Globus pallidus (tissue), 1 donor: ENCODE measurements at regions not wholly inside any gene's neighbourhood (a gene's known extent, or its start where the extent isn't known, plus 50 kb on each side); places are given as distances from the start of the nearest gene placed in this dataset.
A peak's percentile ranks its signal among the peaks of the same experiment; 100 is the strongest.
"Not testable (repeated sequence)": the region's sequence is repeated elsewhere in the genome, so short reads cannot be mapped to it uniquely, and the experiment has no call there.

Source experiments
- DNase-seq: peaks from one replicate; pipeline ENCODE4 v3.0.0-alpha.2; 2015; ENCODE audit warnings: low spot score

DNA sequence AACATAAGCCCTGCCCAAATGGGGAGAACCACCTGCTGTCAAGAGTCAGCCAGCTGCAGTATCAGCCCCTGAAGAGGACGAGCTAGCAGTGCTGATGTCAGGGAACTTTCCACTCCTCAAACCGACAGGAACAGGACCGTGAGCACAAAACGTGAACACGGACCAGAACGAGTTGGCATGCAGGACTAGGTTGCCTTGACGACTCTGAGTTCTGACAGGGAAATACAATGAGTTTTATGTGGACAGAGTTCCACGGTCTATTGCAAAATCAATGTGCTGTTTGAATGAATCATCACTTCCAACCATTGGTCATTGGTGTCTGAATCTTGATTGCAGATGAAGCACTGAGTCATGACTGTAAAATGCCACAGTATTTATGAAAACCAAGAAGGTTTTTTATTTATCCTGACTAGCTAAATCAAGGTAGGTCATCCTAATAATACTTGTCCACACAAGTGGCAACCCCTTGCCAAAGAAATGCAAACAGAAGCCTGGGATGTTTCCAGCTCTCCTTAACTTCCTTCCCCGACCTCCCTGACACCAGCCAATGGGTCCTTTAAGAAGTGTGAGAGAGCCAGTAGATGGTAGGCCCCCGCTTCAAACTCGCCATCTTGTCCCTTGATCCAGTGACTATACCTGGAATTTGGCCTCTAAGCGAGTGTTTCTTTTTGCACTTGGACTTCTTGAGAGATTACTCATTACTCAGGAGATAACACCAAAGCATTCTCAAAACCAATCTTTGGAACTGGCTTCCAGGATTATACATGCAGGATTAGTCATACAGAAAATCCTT is 119.6 kb downstream of the ASB7 start:
- DNase-seq, result no peak

DNA sequence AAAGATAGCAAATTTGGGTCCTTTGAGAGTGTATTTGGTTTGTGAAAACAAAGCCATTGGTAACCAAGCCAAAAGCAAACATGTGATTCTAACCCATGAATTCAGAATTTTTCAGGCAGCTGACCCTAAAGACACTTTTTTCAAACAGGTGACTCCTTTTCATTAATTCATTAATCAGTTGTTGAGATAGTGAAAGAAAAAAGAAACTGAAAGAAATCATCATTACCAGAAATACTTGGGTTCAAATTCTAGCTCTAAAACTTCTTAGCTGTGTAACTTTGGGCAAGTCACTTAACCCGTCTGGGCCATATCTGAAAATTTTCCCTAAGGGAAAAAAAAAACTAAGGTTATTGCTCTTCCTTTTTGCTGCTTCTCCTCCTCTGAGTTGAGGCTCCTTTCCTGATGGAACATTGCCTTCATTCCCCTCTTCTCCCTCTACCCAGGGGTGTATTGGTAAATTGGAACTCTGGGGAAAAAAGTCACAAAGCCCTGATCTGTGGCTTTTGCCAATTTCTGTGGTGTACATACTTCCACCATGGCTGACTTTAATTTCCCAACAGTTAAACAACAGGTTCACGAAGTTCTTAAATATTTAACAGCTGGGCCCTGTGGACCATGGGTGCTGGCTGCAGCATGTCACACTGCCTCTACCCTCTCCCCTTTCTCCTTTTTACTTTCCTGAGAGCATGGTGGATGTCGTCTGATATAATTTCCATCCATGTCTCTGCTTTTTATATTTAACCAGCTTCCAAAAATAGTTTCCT is 120.3 kb downstream of the ASB7 start:
- DNase-seq, result no peak

DNA sequence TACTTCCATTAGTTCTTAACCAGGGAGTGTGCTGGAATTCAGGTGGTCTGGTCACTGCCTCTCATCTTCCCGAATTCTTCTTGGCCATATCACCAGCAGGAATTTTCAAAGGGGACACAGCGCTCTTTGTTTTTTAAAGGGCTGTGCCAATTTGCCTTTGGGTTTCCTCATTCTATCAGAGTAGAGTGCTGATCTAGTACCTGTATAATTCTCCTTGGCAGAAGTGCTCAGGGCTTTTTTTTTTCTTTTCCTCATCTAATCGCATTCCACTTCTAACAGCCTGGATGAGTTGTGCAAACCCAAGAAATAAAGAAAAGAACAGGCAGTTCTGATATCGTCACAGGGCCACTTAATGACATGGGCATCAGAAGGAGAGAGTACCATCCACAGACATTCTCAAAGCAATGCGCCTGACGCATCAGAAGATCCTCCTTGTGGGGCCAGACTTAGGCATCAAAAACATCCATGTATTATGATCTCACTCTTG is 121.0 kb downstream of the ASB7 start:
- no peak for DNase-seq

DNA sequence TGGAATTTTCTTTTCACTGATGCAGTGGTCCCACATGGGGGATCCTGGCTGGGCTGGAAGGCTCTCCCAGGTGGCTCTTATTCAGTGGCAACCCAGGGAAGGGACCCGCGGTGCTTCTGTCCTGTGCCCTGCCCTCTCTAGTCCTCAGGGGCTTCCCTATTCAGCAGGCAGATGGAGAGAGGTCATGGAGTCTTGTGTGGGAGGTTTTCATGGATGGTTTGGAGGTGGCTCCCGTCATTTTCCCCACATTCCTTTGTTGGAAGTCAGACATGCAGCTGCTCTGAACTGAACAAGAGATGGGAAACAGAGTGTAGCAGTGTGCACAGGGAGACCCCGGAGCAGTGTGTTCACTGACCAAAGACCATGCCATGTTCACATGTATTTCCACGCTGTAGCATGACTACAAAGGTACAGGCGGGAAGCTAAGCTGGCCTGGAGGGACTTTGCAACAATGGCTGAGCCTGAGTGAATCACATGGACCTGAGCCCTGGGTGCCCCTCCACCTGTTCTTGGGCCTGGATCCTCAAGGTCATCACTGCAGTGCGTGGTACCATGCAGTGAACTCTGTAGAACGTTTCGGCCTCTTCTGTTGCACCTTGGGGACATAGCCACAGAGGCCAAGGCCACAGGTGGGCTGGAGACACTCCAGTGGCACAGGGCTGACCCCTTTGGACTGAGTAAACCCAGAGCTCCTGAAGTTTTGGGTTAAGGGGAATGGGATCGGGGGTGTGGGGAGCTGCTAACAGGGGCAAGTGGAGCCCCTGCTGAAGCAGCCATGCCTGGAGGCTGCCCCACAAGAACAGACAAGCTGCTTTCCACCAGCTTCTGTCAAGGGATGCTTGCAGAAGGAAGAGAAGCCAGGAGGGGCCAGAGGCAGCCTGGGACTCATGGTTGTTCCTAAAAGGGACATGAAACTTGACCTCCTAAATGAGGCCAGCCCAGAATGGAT is 123.0 kb downstream of the ASB7 start:
- DNase-seq, result no peak

DNA sequence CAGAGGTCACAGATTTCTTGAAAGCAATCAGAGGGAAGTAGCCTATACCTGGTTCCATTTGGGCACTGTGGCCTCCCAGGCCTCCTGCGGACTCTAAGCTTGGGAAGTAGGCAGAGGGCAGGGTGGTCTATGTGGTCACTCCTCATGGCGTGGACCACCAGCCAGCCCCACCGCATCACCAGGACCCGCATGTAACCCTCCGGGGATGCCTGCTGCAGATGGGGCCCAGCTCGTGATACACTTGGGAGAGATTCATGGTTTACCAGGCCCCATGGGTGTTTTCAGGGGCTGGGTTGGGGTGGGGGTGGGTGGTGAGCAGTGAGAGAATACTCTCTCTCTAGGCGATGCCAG is 123.7 kb downstream of the ASB7 start:
- DNase-seq, result no peak

DNA sequence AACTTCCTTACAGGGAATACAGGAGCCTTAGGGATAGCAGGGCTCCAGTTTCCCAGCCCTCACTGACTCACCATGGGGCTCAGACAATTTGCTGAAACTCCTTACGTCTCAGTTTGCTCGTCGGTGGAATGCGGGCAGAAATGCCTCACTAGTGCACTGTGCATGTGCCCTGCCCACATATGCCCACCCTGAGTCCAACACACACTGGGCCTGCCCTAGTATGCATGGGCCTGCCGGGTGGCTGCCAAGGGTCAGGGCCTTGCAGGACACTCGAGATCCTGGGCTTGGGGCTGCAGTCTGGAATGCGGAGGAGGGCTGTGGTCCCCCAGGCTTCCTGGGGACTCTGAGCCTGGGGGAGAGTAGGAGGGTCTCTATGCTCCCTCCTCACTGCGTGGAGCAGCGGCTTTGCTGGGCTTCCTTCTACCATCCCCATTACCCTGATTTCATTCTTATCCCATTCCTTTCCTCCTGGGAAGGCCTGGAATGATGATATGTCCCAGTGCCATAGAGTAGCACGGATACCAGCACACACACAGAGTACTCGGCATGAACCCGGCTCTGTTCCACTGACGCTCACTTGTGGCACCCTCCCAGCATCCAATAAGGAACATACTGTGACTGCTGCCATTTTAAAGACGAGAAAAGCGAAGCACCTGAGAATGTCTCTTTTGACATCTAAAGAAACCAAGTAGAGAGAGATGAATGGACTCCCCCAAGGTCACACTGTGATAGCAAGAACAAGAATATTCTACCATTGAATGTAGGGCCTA is 124.2 kb downstream of the ASB7 start:
- DNase-seq, result no peak

DNA sequence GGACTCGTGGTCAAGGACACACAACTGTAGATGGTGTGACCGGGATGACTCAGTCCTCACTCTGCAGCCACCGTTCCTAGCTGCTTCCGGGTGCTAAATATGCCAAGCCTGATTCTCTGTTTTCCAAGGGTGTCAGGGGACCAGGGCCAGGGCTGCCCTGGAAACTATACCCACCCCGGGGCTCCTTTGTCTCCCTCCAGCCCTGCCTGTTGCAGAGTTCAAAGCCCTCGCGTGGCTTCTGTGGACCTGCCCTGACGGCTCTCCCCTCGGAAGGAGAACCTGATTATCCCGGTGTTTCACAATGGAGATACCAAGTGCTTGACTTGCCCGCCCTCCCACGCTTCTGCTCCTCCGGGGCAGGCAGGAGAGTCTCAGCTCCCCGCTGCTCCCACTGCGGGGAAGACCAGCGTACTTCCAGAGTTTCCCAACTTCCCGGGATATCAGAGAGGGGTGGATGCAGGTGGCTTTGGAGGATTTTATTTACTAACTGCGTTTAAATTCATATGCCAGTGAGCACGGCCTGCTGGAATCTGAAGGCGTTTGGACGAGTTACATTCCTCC is 125.0 kb downstream of the ASB7 start:
- DNase-seq, result no peak

DNA sequence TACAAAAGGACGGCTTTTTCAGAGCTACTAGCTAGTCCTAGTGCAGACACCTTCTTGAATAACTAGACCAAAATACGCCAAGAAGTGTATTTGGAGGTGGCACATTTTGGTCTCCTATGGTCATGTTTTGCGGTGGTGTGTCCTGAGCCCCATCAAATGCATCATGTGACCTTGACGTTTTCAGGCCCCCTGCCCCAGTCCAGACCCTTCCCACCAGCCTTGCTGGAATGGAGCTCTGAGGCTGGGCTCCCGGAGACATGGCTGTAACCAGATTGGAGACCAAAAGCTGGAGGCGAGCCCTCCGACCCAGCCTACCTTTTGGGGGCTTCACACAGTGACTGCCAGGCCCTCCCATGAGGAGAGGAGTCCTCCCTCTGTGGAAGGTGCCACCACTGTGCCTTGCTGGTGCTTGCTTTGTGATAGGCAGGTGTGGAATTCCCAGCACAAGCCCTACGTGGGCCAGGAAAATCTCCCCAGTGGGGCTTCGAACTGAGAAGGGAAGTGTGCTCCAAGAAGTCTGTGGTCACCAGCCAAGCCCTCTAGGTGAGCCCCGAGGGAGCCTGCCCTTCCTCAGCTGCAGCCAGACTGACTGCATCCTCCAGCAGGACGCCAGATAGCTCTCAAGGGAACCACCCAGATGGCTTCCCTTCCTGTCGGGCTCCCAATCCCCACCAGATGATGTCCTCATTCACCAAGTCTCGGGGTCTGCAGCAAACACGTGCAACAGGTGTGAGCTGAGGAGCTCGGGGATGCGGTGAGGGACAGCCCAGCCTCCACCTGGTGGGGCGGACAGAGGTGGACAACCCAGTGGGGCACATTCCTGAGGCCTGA is 126.2 kb downstream of the ASB7 start:
- DNase-seq, result no peak

DNA sequence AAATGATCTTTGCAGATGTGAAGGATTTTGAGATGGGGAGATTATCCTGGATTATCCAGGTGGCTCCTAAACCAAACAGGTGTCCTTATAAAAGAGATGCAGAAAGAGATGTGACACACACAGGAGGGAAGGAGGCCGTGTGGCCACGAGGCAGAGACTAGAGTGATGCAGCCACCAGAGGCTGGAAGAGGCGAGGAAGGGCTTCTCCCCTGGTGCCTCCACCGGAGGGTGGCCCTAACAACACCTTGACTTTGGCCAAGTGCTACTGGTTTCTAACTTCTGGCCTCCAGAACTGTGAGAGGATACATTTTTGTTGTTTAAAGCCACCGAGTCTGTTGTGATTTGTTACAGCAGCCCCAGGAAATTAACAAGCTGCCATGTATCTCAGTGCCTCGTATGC is 127.1 kb downstream of the ASB7 start:
- no peak for DNase-seq

DNA sequence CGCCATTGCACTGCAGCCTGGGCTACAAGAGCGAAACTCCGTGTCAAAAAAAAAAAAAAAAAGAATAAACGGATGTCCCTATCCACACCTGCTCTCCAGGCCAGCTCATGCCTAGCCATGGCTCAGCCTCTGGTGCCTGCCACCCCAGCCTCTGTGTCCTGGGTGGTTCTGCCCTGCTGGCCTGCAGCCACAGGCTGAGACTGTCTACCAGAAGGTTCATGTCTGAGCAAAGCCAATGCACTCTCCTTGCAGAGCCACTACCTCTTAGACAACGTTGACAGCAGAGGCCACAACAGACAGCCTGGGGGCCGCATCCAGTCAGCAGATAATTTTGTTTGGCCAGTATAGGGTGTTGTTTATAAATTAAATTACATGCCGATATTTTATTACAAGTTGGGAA is 127.7 kb downstream of the ASB7 start:
- DNase-seq, result no peak

DNA sequence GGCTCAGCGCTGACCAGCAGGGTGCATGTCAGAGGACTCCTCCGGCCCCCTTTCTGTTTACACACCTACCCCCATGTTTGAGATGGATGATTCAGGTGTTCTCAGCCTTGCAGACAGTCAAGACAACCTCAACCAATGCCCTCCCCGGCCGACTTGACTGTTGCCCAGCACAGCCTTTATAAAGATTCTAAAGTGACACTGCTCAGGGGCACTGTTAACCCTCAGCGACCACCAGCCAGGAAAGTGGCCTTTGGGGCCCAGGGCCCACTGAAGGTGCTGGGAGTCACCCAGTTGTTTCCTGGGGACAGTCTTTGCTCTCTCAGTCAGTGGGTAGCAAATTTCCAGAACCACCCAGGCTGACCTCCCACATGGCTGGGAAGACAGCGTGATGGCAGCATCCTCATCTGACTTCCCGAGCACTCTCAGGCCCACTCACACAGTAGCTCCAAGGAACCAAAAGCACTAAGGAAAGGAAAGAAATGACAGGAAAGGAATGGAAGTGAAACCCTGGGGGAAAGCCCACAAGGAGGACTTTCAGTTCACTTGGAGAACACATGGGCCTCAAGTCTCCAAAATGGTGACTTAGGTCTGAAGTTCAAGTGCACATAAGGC is 128.4 kb downstream of the ASB7 start:
- no peak for DNase-seq

DNA sequence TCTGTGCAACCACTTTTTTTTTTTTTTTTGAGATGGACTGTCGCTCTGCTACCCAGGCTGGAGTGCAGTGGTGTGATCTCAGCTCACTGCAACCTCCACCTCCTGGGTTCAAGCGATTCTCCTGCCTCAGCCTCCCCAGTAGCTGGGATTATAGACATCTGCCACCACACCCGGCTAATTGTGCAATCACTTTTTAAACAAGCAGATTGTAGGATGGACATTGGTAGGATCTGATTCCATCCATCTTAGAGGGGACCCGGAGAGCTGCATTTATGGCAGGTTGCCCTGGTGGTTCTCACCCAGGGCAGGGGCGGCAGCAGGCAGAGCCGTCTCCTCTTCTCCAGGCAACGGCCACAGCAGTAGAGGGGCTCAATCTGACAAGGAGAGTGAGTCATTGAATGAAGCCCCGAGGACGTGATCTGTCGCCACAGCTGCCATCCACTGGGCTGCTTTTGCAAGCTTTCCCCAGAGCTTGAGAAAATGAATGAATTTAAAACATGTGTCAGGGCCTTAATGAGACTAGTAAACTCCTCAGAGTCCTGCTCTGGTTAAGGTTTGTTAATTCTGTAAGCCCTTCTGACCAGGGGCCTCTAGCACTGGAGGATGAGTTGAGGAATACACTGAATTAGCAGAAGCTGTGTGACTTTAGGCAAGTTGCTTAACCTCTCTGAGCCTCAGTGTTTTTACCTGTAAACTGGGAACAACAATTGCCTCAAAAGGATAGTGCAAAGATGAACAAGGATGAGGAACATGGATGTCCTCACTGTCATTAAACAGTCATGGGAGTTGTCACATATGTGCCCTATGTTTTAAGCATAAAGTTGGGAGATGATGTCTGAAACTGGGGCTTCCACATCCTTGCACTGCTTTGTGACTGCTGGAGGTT is 129.1 kb downstream of the ASB7 start:
- DNase-seq, result no peak

DNA sequence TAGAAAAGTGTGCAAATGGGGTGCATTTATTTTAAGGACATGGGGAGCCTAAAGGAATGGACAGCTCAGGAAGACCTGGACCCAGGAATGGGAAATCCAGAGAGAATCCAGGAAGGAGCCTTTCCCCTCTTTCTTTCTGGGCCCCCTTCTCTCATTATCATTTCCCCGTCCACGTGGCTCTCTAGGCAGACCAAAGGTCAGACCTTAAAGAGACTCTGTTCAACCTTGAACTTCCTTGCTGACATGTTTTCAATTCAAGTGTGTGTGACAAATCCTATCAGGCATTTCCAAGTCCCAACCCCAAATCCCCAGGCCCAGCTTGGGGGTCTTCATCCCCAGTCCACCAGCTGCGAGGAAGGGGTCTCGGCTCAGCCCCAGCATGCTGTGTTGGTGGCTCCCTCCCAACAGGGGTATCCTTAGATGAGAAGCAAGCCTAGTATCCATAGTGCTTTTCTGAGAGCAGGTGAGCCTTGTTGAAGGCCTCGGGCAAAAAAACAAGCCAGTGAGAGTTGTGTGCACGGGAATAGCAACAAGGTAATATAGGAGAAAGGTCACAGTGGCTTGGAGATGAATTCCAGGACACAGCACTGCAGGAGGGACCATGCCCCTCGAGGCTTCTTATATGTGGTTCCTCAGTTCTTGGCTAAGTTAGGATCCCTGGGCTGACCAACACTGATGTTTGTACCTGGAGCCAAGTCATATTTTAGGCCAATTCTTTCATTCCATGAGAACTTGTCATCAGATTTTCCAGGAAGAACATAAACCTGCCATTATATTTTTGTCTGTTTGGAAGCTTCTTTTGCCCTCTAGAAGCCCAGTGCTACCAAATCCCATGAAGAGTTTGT is 130.0 kb downstream of the ASB7 start:
- DNase-seq, result no peak

DNA sequence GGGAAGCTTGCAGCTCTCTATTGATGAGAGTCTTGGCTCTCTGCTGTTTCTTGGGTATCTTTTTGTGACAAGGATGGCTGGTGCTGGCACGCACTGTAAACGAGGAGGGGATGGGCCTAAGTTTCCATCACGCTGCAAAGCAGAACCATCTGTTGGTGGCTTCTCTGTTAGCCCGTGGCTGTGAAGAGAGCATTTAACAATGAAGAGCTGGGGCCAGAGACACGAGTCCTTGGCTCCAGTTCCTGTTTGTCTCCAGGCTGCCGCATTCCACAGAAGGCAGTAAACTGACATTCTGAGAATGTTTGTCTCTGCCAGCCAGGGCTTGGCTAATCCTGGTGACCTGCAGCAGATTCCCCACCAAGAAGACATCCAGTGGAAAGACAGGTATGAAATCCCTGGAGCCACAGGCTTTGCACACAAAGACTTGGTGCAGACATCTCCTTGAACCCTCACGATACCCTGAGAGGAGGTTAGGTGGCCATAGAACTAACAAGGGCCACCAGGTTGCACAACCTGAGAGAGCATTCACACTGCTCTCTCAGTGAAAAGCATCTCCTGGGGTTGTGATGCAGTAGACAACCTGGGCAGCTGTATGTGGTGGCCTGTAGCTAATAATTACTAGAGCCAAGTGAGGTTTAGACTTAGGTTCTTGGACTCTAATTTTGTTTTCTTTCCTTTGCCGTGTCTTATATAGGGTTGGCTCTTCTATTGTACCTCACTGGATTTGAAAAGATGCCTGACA is 130.9 kb downstream of the ASB7 start:
- peak; percentile 4 for DNase-seq

DNA sequence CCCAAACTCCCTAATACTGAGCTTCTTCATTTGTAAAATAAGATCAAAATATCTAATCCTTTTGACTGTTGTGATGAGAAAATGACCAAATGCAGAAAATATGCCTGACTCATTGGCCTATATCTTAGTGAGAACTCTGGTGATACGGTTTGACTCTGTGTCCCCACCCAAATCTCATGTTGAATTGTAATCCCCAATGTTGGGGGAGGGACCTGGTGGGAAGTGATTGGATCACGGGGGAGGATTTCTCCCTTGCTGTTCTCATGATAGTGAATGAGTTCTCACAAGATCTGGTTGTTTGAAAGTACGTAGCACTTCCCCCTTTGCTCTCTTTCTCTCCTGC is 131.4 kb downstream of the ASB7 start:
- not testable (repeated sequence) for DNase-seq

DNA sequence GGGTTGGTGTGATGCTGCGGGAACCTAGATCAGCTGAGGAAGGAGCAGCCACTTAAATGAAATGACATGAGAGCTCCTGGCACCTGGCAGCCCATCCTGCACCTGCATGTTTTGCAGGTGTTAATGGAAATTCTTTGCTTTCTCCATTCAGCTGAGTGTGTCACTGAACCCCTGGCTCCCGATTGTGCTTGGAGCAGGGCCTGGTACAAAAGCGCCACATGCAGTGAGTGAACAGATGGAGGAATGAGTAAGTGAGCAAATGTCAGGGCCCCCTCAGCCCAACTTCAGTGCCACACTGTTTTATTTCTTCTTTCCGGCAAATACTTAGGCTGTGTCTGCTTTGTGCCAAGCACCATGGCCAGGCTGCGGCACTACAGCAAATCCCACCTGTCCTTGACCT is 132.2 kb downstream of the ASB7 start:
- no peak for DNase-seq
